Loucy (cell line): ENCODE measurements at regions not wholly inside any gene's neighbourhood (a gene's known extent, or its start where the extent isn't known, plus 50 kb on each side); places are given as distances from the start of the nearest gene placed in this dataset.

Experiments
- EZH2phosphoT487 ChIP-seq: fragments of 200-600 bp; IDR thresholded peaks from 2 replicates; pipeline ENCODE4 v1.6.1; 2018; ENCODE audit warnings: antibody characterized with exemption, mild to moderate bottlenecking, moderate library complexity, borderline replicate concordance
- TF ChIP-seq, protein P1 (sequence below): fragments of 200-600 bp; sonication (generic); conservative IDR thresholded peaks from 2 replicates; pipeline ENCODE4 v1.5.1; 2014; ENCODE audit warnings: mild to moderate bottlenecking, antibody characterized with exemption, low read length

DNA sequence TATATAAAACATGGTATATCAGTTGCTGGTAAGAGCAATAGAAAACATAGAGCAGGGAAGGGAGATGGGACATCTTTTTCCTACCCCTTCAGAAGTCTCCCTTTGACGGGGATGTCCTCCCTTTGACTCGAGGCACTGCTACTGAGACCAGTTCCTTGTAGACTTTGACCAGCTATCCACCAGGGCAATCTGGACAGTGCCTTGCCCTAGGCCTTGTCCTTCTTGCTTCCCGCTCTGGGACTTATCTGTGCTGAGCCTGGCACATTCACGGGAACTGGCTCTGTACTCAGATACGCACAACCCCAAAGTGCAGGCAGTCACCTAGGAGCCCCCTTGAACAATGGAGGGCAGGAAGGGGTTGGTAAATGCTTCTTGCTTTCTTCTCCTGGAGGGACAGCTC, 116.6 kb upstream of the ANKH start:
- TF ChIP-seq, protein P1, sequence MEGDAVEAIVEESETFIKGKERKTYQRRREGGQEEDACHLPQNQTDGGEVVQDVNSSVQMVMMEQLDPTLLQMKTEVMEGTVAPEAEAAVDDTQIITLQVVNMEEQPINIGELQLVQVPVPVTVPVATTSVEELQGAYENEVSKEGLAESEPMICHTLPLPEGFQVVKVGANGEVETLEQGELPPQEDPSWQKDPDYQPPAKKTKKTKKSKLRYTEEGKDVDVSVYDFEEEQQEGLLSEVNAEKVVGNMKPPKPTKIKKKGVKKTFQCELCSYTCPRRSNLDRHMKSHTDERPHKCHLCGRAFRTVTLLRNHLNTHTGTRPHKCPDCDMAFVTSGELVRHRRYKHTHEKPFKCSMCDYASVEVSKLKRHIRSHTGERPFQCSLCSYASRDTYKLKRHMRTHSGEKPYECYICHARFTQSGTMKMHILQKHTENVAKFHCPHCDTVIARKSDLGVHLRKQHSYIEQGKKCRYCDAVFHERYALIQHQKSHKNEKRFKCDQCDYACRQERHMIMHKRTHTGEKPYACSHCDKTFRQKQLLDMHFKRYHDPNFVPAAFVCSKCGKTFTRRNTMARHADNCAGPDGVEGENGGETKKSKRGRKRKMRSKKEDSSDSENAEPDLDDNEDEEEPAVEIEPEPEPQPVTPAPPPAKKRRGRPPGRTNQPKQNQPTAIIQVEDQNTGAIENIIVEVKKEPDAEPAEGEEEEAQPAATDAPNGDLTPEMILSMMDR: no peak
- no peak for TF ChIP-seq EZH2phosphoT487
